HG03103 (cell line): ENCODE measurements at regions not wholly inside any gene's neighbourhood (a gene's known extent, or its start where the extent isn't known, plus 50 kb on each side); places are given as distances from the start of the nearest gene placed in this dataset.

Experiments used
- ATAC-seq: cut with Tn5 transposase; IDR thresholded peaks from one replicate; pipeline ENCODE4 v1.9.1; 2021; ENCODE audit warnings: low read depth; ENCODE audit not compliant: unreplicated experiment

- ATAC-seq = no peak
Measured at GRCh38 chr11:121706884-121707420, 254.2 kb upstream of the SORL1-AS1 start.

- ATAC-seq = no peak
Measured at GRCh38 chr11:121703201-121703600, 250.4 kb upstream of the SORL1-AS1 start.

- no peak for ATAC-seq
Measured at GRCh38 chr11:121700968-121701367, 248.2 kb upstream of the SORL1-AS1 start.

GRCh38 chr11:121699801-121700200, 247.0 kb upstream of the SORL1-AS1 start:
- no peak for ATAC-seq

- ATAC-seq = no peak
Measured at GRCh38 chr11:121696931-121697670, 244.3 kb upstream of the SORL1-AS1 start.

- no peak for ATAC-seq
Measured at GRCh38 chr11:121696177-121696871, 243.6 kb upstream of the SORL1-AS1 start.

GRCh38 chr11:121692236-121692635, 239.5 kb upstream of the SORL1-AS1 start:
- ATAC-seq = no peak

GRCh38 chr11:121688860-121689614, 236.3 kb upstream of the SORL1-AS1 start:
- ATAC-seq = no peak

GRCh38 chr11:121688055-121688491, 235.3 kb upstream of the SORL1-AS1 start:
- no peak for ATAC-seq

- no peak for ATAC-seq
Measured at GRCh38 chr11:121683791-121684190, 231.0 kb upstream of the SORL1-AS1 start.
